Heart left ventricle (tissue), 16 donors: ENCODE measurements at regions not wholly inside any gene's neighbourhood (a gene's known extent, or its start where the extent isn't known, plus 50 kb on each side); places are given as distances from the start of the nearest gene placed in this dataset.

ENCODE experiments used
- ATAC-seq, 4 donors: fragments of 200-7000 bp; cut with Tn5 transposase; one replicate each; pipeline ENCODE4 v1.9.1; 2020 to 2022; ENCODE audit warnings: moderate library complexity in 4 of 4, mild to moderate bottlenecking in 3 of 4, moderate number of reproducible peaks in 1 of 4
- DNase-seq, 5 donors: peaks; one replicate each; pipeline ENCODE4 v3.0.0-alpha.2; 2020
- H3K27ac ChIP-seq, 12 donors: fragments of 200-600 bp; sonication (generic) in 4 of 12; one replicate each; pipeline versions ENCODE4 v1.5.0 to v1.8.0; 2016 to 2022; ENCODE audit warnings: mild to moderate bottlenecking in 2 of 12
- H3K27me3 ChIP-seq, 9 donors: fragments of 200-600 bp; sonication (generic) in 2 of 9; one replicate each; pipeline versions ENCODE4 v1.5.1 to v1.8.0; 2016 to 2022; ENCODE audit warnings: mild to moderate bottlenecking in 3 of 9
- H3K36me3 ChIP-seq, 9 donors: fragments of 200-600 bp; sonication (generic) in 2 of 9; one replicate each; pipeline versions ENCODE4 v1.5.0 to v1.8.0; 2018 to 2022; ENCODE audit warnings: mild to moderate bottlenecking in 2 of 9
- H3K4me1 ChIP-seq, 12 donors: fragments of 200-600 bp; sonication (generic) in 4 of 12; one replicate each; pipeline versions ENCODE4 v1.5.0 to v1.8.0; 2016 to 2022; ENCODE audit warnings: mild to moderate bottlenecking in 3 of 12
- H3K4me3 ChIP-seq, 12 donors: fragments of 200-600 bp; sonication (generic) in 4 of 12; one replicate each; pipeline versions ENCODE4 v1.5.0 to v1.8.0; 2017 to 2022; ENCODE audit warnings: mild to moderate bottlenecking in 9 of 12, moderate library complexity in 4 of 12
- H3K9me3 ChIP-seq, 12 donors: fragments of 200-600 bp; sonication (generic) in 4 of 12; one replicate each; pipeline versions ENCODE4 v1.5.0 to v1.8.0; 2016 to 2022; ENCODE audit warnings: mild to moderate bottlenecking in 1 of 12
- POLR2A ChIP-seq, 2 donors: fragments of 450-650 bp; IDR thresholded peaks; one replicate each; pipeline ENCODE4 v1.6.1; 2017; ENCODE audit warnings: antibody characterized with exemption in 2 of 2, mild to moderate bottlenecking in 2 of 2, moderate library complexity in 2 of 2
- WGBS, 4 donors: extraction: QIAGEN DNeasy Blood & Tissue Kit in 2 of 4; methylation state at CpG; one replicate each; pipeline versions ENCODE4 v1.1.5 to v1.1.7; 2013 to 2018; 5-methylcytosine and 5-hydroxymethylcytosine counted together
- intact Hi-C, 10 donors: fragments of 100-400 bp; cut with DNase I; formaldehyde crosslinking; loops; one replicate each; pipeline versions ENCODE4 v1.11.1 to v1.14.2; 2022
- TF ChIP-seq, protein P1 (sequence below), 12 donors: fragments of 200-600 bp; sonication (generic) in 4 of 12; IDR thresholded peaks; one replicate each; pipeline versions ENCODE4 v1.5.0 to v1.8.0; 2018 to 2022; ENCODE audit warnings: antibody characterized with exemption in 12 of 12, mild to moderate bottlenecking in 5 of 12
- donor health status: ischemic (EF 13 %, LVEDD 7.1; RV severe dilation, severe dysfunction).
- donor health status: healthy with polysubstance abuse.
- donor health status: DM: no; HTN: yes; CAD: no.
- donor health status: DM: no; HTN: no; CAD: no.
- donor health status: ischemic (EF 25% LVEDD 6.9; RV normal size, moderate dysfunction).
- donor health status: ischemic (EF 25% LVEDD 5.7; RV mildly dilated, moderate dysfunction).
- donor health status: healthy.
- donor health status: DM: yes; HTN: yes; CAD: no.
- donor health status: ischemic (EF 35%, LVEDD 5.7; RV mildly dilated, moderate dysfunction).
- donor health status: nonischemic (EF 11% LVEDD 7.7; RV severe dilation, severe dysfunction).
- donor health status: DM: yes; HTN: yes; CAD: no.
- donor health status: PGD.
- donor health status: ischemic (EF 29% LVEDD 5.4; RV normal size, mild dysfunction).
- donor health status: nonischemic (EF 23%, LVEDD 6.1; RV moderate dilation, normal function).

DNA sequence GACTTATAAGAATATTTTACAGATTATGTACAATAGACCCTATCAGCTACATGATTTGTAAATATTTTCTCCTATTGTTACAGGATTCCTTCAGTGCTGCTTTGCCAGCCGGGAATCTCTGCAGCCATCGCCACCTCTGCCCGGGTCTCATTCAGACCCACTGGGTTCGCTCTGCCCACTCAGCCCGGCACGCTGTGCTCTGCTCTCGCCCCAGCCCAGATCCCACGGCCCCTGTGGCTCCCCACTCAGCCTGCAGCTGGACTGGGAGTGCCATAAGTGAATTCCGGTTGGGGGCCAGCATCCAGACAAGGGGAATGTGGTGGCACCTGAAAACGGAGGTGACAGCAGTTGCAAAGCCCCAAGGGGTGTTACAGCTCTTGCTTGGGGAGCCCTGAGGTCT, 71.8 kb downstream of the NPAP1 start:
- intact Hi-C loops, result no loop called here
- H3K27me3 ChIP-seq, result no peaks in the 10 kb centered on the region
- no peaks in the 10 kb centered on the region for H3K4me1 ChIP-seq
- TF ChIP-seq, protein P1, sequence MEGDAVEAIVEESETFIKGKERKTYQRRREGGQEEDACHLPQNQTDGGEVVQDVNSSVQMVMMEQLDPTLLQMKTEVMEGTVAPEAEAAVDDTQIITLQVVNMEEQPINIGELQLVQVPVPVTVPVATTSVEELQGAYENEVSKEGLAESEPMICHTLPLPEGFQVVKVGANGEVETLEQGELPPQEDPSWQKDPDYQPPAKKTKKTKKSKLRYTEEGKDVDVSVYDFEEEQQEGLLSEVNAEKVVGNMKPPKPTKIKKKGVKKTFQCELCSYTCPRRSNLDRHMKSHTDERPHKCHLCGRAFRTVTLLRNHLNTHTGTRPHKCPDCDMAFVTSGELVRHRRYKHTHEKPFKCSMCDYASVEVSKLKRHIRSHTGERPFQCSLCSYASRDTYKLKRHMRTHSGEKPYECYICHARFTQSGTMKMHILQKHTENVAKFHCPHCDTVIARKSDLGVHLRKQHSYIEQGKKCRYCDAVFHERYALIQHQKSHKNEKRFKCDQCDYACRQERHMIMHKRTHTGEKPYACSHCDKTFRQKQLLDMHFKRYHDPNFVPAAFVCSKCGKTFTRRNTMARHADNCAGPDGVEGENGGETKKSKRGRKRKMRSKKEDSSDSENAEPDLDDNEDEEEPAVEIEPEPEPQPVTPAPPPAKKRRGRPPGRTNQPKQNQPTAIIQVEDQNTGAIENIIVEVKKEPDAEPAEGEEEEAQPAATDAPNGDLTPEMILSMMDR (IDR thresholded peaks at IDR 0.05), result no peak
- no peak for TF ChIP-seq POLR2A (IDR thresholded peaks at IDR 0.05)
- no peak overlapping the region for H3K4me3 ChIP-seq
- ATAC-seq, result no peak
- WGBS, 4 donors, result 74 to 80% (median 77%) methylated on average over 10 of the region's 10 CpGs
- peaks cover 0 to 16% (median 3%) of the 10 kb centered on the region in 12 donors for H3K9me3 ChIP-seq
- DNase-seq, result no peak
- no peaks in the 10 kb centered on the region for H3K36me3 ChIP-seq
- H3K27ac ChIP-seq, result no peak overlapping the region

DNA sequence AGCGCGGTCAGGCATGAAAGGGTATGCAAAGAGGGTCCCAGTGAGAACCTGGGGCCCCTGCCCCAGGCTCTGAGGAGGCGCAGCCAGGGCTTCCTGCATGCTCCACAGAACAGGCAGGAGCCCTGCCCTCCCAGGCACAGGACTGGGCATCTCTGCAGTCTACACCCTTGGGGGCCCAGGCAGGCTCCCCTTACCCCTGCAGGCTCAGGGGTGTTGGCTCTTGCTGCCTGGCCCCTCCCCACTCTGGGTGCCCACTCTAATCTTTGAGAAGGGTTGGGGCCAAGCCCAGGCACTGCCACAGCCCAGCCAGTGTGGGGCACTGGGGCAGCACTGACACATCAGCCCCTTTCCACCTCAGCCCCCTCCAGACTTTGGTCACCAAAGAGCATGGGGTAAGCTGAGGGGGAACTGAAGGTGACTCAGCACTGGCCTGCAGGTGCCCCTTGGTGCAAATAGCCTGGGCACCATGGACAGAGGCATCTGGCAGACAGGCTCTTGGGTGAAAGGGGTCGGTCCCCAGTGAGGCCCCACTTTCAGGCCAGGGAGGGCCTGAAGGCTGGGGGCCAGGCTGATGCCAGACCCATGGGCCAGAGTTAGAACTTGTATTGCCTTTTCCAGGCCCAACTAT, 73.4 kb downstream of the NPAP1 start:
- no peaks in the 10 kb centered on the region for H3K27me3 ChIP-seq
- ATAC-seq (peak in 1 of 4 donors; percentile 22), DNase-seq (no peak)
- H3K9me3 ChIP-seq, result peaks cover 0 to 16% (median 3%) of the 10 kb centered on the region in 12 donors
- H3K36me3 ChIP-seq, result no peaks in the 10 kb centered on the region
- H3K27ac ChIP-seq, result no peak overlapping the region
- H3K4me3 ChIP-seq, result no peak overlapping the region
- WGBS, 4 donors, result 79 to 93% (median 88%) methylated on average over 4 of the region's 4 CpGs
- H3K4me1 ChIP-seq, result no peaks in the 10 kb centered on the region
- no peak for TF ChIP-seq POLR2A (IDR thresholded peaks at IDR 0.05)
- TF ChIP-seq, protein P1 (IDR thresholded peaks at IDR 0.05), result no peak
- intact Hi-C loops, result no loop called here

DNA sequence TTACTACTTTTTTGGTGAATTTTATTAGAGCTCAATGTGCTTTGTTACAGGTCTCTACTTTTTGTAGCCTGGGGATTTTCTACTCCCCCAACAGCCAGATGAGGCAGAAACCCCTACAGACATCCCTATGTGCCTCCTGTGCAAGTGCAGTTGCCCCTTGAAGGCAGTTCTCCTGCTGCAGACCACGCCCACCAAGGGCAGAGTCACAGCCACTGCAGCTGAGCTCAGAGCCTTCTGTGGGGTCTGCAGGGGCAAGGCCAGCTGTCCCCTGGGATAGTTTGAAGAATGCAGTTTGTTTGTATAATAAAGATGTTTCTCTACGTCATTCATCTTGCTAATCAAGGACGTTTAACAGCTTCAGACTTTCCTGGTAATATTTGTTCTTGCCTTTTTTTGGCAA, 76.8 kb downstream of the NPAP1 start:
- TF ChIP-seq, protein P1 (IDR thresholded peaks at IDR 0.05), result no peak
- TF ChIP-seq POLR2A (IDR thresholded peaks at IDR 0.05), result no peak
- H3K4me3 ChIP-seq, result no peak overlapping the region
- no peak overlapping the region for H3K27ac ChIP-seq
- DNase-seq (no peak), ATAC-seq (no peak)
- intact Hi-C loops, result no loop called here
- H3K9me3 ChIP-seq, result peaks cover 0 to 16% (median 1%) of the 10 kb centered on the region in 12 donors
- H3K4me1 ChIP-seq, result no peaks in the 10 kb centered on the region
- WGBS, 4 donors, result 40 to 46% (median 42%) methylated on average over 3 of the region's 3 CpGs
- H3K27me3 ChIP-seq, result no peaks in the 10 kb centered on the region
- no peaks in the 10 kb centered on the region for H3K36me3 ChIP-seq

DNA sequence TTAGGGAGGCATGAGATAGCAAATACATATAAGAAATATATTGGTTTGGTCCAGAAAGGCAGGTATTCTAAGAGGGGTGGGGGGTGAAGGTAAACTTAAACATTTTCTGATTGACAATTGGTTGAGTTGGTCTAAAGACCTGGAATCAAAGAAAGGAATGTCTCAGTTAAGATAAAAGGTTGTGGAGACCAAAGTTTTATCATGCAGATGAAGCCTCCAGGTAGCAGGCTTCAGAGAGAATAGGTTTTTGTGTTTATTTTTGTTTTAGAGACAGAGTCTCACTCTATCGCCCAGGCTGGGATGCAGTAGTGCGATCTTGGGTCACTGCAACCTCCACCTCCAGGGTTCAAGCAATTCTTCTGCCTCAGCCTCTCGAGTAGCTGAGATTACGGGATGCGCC, 80.5 kb downstream of the NPAP1 start:
- no peak for TF ChIP-seq POLR2A (IDR thresholded peaks at IDR 0.05)
- TF ChIP-seq, protein P1 (IDR thresholded peaks at IDR 0.05), result no peak
- no peaks in the 10 kb centered on the region for H3K36me3 ChIP-seq
- 79 to 83% (median 81%) methylated on average over 5 of the region's 5 CpGs for WGBS, 4 donors

More for the DNA sequence above, 80.5 kb downstream of the NPAP1 start:
- Histone ChIP-seq H3K4me1 (no peaks in the 10 kb centered on the region), H3K9me3 (peaks cover 0 to 8% (median 0%) of the 10 kb centered on the region in 12 donors), H3K4me3 (no peak overlapping the region), H3K27ac (no peak overlapping the region), H3K27me3 (peaks cover 0 to 6% (median 0%) of the 10 kb centered on the region in 9 donors)
- intact Hi-C loops, result no loop called here
- DNase-seq (no peak), ATAC-seq (no peak)
